ENCODE measurements at regions not wholly inside any gene's neighbourhood (a gene's known extent, or its start where the extent isn't known, plus 50 kb on each side); places are given as distances from the start of the nearest gene placed in this dataset.
"Not testable (repeated sequence)": the region's sequence is repeated elsewhere in the genome, so short reads cannot be mapped to it uniquely, and the experiment has no call there.

DNA sequence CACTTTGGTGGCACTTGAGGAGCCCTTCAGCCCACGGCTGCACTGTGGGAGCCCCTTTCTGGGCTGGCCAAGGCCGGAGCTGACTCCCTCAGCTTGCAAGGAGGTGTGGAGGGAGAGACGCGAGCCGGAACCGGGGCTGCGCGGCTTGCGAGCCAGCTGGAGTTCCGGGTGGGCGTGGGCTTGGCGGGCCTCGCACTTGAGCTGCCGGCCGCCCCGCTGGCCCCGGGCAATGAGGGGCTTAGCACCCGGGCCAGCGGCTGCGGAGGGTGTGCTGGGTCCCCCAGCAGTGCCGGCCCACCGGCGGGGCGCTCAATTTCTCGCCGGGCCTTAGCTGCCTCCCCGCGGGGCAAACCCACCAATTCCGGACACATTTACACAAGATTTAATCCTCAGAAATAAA lies 113.7 kb upstream of the RXFP1 start:
- DNase-seq (ENCODE audit: low spot score): not testable (repeated sequence)

- DNase-seq (ENCODE audit: low spot score): no peak
Measured at GRCh38 chr4:158410272-158410671, 111.4 kb upstream of the RXFP1 start.

- DNase-seq (ENCODE audit: low spot score): no peak
Measured at GRCh38 chr4:158411269-158411668, 110.4 kb upstream of the RXFP1 start.

DNA sequence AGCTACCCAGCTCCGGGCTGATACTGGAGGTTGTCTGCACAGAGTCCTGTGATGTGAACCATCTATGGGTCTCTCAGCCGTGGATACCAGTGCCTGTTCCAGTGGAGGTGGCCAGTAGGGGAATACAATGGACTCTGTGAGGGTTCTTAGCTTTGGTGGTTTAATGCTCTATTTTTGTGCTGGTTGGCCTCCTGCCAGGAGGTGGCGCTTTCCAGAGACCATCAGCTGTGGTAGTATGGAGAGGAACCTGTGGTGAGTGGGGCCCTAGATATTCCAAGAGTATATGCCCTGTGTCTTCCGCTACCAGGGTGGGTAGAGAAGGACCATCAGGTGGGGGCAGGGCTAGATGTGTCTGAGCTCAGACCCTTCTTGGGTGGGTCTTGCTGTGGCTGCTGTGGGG lies 103.0 kb upstream of the RXFP1 start:
- DNase-seq (ENCODE audit: low spot score): not testable (repeated sequence)

- DNase-seq (ENCODE audit: low spot score): no peak
Measured at GRCh38 chr4:158420782-158421181, 100.9 kb upstream of the RXFP1 start.

- no peak for DNase-seq (ENCODE audit: low spot score)
Measured at GRCh38 chr4:158422546-158422945, 99.1 kb upstream of the RXFP1 start.

DNA sequence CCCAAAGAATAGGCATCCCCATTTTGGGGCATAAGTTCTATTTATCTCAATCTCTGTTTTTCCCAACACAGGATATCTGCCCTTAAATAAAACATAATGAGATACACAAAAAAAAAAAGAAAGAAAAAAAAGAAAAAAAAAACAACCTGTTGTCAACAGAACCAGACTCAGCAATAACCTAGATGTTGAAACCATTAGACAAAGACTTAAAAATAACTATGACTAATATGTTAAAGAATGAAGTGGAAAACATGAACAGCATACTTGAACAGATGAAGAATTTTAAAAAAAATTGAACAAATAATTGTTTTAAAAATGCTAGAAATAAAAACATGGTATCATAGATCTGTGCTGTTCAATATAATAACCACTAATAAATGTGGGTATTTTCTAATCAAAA lies 93.4 kb upstream of the RXFP1 start:
- DNase-seq (ENCODE audit: low spot score): no peak

- no peak for DNase-seq (ENCODE audit: low spot score)
Measured at GRCh38 chr4:158442736-158443135, 78.9 kb upstream of the RXFP1 start.

GRCh38 chr4:158443731-158444130 lies 78.0 kb upstream of the RXFP1 start:
- DNase-seq (ENCODE audit: low spot score): no peak

DNA sequence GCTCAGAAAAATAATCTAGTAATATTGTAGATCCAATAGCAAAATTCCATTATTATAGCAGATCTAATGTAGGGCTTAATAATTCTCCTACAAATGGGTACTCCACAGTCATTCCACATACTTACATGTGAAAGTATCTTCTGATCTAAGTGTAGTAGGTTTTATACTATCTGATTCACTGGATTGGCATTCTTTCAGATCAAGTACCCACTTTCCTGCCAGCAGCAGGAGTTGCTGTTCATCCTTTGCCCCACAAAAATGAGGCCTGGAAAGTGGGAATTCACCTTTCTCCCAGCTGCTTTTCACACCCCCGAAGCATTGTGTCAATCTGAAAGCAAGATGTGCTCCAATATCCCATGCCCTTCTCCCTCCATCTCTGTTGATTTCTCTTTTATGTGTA lies 77.1 kb upstream of the RXFP1 start:
- DNase-seq (ENCODE audit: low spot score): no peak

GRCh38 chr4:158446106-158446505 lies 75.6 kb upstream of the RXFP1 start:
- DNase-seq (ENCODE audit: low spot score): no peak

- DNase-seq (ENCODE audit: low spot score): no peak
Measured at GRCh38 chr4:158450741-158451140, 70.9 kb upstream of the RXFP1 start.

- not testable (repeated sequence) for DNase-seq (ENCODE audit: low spot score)
Measured at GRCh38 chr4:158452116-158452515, 69.6 kb upstream of the RXFP1 start.

GRCh38 chr4:158458271-158458895 lies 63.3 kb upstream of the RXFP1 start:
- no peak for DNase-seq (ENCODE audit: low spot score)

GRCh38 chr4:158459085-158459820 lies 62.4 kb upstream of the RXFP1 start:
- DNase-seq (ENCODE audit: low spot score): no peak

GRCh38 chr4:158461336-158461735 lies 60.3 kb upstream of the RXFP1 start:
- no peak for DNase-seq (ENCODE audit: low spot score)

DNA sequence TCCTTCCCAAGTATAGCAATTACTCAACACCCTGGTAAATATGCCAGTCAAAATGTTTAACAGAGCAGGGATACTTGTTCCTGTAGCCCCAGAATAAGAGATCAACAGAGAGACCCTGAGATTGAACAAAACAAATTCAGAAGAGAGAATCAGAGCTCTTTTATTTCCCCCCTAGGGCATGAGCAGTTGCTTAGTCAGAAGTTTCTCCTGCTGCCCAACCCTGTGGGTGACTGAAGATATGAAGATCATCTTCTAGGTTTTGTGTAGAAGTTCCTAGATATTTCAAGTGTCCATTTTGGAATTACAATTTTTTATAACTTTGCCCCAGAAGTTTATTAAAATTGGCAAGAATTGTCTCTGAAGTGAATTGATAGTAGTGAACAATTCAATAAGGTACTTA lies 59.1 kb upstream of the RXFP1 start:
- DNase-seq (ENCODE audit: low spot score): no peak
